ENCODE measurements at regions not wholly inside any gene's neighbourhood (a gene's known extent, or its start where the extent isn't known, plus 50 kb on each side); places are given as distances from the start of the nearest gene placed in this dataset.

DNA sequence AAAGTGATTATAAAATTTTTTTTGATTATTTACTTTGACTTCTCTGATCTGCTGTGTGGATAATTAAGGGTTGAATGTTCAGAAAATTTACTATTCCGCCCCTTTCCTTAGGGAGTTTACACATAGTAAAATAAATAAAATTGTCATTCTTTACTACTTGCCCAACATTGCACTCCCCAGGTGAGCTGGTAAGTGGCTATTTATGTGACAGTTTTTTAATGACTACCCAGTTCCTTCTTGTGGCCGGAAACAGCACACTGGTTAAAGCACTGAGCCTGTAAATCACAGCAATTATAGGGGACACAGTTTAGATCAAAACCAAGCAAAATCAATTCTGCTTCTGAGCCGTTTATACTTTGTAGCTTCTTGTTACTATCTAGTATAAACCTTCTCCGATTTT lies 158.1 kb downstream of the FHIP1A start:
- Histone ChIP-seq H3K36me3 (replicated peaks; ENCODE audit: low read depth, low read length) (no peaks in the 10 kb centered on the region), H3K9me3 (ENCODE audit: insufficient read depth, low read length) (no peaks in the 10 kb centered on the region), H3K9ac (ENCODE audit: low read length) (no peak overlapping the region), H4K20me1 (ENCODE audit: insufficient read depth, low read length) (no peaks in the 10 kb centered on the region), H3K79me2 (ENCODE audit: low read length) (no peaks in the 10 kb centered on the region), H3K4me2 (ENCODE audit: low read length) (peak overlapping the region; percentile 39), H3K27ac (ENCODE audit: low read length) (no peak overlapping the region), H3K4me1 (ENCODE audit: low read length) (peaks cover 12% of the 10 kb centered on the region), H2AFZ (ENCODE audit: low read depth, low read length) (no peak overlapping the region), H3K27me3 (ENCODE audit: low read depth, low read length) (peaks cover 46% of the 10 kb centered on the region), H3K4me3 (ENCODE audit: low read length) (no peak overlapping the region)
- TF ChIP-seq, protein P1, sequence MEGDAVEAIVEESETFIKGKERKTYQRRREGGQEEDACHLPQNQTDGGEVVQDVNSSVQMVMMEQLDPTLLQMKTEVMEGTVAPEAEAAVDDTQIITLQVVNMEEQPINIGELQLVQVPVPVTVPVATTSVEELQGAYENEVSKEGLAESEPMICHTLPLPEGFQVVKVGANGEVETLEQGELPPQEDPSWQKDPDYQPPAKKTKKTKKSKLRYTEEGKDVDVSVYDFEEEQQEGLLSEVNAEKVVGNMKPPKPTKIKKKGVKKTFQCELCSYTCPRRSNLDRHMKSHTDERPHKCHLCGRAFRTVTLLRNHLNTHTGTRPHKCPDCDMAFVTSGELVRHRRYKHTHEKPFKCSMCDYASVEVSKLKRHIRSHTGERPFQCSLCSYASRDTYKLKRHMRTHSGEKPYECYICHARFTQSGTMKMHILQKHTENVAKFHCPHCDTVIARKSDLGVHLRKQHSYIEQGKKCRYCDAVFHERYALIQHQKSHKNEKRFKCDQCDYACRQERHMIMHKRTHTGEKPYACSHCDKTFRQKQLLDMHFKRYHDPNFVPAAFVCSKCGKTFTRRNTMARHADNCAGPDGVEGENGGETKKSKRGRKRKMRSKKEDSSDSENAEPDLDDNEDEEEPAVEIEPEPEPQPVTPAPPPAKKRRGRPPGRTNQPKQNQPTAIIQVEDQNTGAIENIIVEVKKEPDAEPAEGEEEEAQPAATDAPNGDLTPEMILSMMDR (IDR thresholded peaks at IDR 0.05; ENCODE audit: low read depth, low read length) = no peak; the same call in 1 of the 2 replicates
- TF ChIP-seq EZH2phosphoT487 (IDR thresholded peaks at IDR 0.05; ENCODE audit: low read depth) = no peak

DNA sequence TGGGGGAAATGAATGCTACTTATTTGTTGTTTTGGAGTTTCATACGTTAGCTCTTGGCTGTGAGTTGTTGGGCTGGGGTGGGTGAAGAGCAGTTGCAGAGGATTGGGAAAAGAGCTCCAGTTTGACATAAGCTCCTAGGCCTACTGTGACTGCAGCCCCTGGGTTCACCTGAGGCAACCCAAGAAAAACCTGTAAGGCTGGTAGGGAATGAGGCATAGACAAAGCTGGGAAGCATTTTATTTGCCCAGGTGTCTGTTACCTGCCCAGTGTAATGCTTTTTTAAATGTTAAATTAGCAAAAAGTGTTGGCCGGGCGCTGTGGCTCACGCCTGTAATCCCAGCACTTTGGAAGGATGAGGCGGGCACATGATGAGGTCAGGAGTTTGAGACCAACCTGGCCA lies 160.0 kb downstream of the FHIP1A start:
- H3K27me3 ChIP-seq (ENCODE audit: low read depth, low read length) = peaks cover 43% of the 10 kb centered on the region
- no peak overlapping the region for H2AFZ ChIP-seq (ENCODE audit: low read depth, low read length)
- no peak overlapping the region for H3K4me2 ChIP-seq (ENCODE audit: low read length)
- no peak overlapping the region for H3K27ac ChIP-seq (ENCODE audit: low read length)
- H3K4me1 ChIP-seq (ENCODE audit: low read length) = peaks cover 12% of the 10 kb centered on the region
- no peaks in the 10 kb centered on the region for H3K79me2 ChIP-seq (ENCODE audit: low read length)
- H3K9ac ChIP-seq (ENCODE audit: low read length) = no peak overlapping the region
- no peaks in the 10 kb centered on the region for H4K20me1 ChIP-seq (ENCODE audit: insufficient read depth, low read length)
- H3K36me3 ChIP-seq (replicated peaks; ENCODE audit: low read depth, low read length) = no peaks in the 10 kb centered on the region
- no peak for TF ChIP-seq EZH2phosphoT487 (IDR thresholded peaks at IDR 0.05; ENCODE audit: low read depth)
- TF ChIP-seq, protein P1 (IDR thresholded peaks at IDR 0.05; ENCODE audit: low read depth, low read length) = no peak
- H3K4me3 ChIP-seq (ENCODE audit: low read length) = no peak overlapping the region
- no peaks in the 10 kb centered on the region for H3K9me3 ChIP-seq (ENCODE audit: insufficient read depth, low read length)

DNA sequence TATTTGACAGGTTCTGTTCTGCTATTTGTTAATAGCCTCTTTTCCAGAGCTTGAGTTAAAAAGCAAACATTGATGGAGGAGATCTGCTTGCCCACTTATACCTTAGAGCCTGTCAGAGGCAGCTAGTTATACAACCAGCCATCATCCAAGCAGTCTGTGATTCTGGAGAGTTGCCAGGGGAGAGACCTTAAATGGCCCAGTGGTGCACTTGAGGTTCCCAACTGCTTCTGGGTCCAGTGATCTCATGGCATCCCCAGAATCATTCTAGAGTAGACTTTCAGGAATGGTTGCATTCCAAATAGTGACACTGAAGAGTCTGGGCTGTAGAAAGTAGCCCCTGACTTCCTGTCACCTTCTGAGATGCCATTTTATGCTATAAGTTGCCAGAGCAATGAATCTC lies 160.7 kb downstream of the FHIP1A start:
- peaks cover 12% of the 10 kb centered on the region for H3K4me1 ChIP-seq (ENCODE audit: low read length)
- no peaks in the 10 kb centered on the region for H4K20me1 ChIP-seq (ENCODE audit: insufficient read depth, low read length)
- H3K4me2 ChIP-seq (ENCODE audit: low read length) = no peak overlapping the region
- H3K27me3 ChIP-seq (ENCODE audit: low read depth, low read length) = peaks cover 37% of the 10 kb centered on the region
- H3K9ac ChIP-seq (ENCODE audit: low read length) = no peak overlapping the region
- H3K27ac ChIP-seq (ENCODE audit: low read length) = no peak overlapping the region
- H3K4me3 ChIP-seq (ENCODE audit: low read length) = no peak overlapping the region
- no peak overlapping the region for H2AFZ ChIP-seq (ENCODE audit: low read depth, low read length)
- TF ChIP-seq, protein P1 (IDR thresholded peaks at IDR 0.05; ENCODE audit: low read depth, low read length) = no peak
- TF ChIP-seq EZH2phosphoT487 (IDR thresholded peaks at IDR 0.05; ENCODE audit: low read depth) = no peak
- H3K9me3 ChIP-seq (ENCODE audit: insufficient read depth, low read length) = no peaks in the 10 kb centered on the region
- H3K36me3 ChIP-seq (replicated peaks; ENCODE audit: low read depth, low read length) = no peaks in the 10 kb centered on the region
- no peaks in the 10 kb centered on the region for H3K79me2 ChIP-seq (ENCODE audit: low read length)

DNA sequence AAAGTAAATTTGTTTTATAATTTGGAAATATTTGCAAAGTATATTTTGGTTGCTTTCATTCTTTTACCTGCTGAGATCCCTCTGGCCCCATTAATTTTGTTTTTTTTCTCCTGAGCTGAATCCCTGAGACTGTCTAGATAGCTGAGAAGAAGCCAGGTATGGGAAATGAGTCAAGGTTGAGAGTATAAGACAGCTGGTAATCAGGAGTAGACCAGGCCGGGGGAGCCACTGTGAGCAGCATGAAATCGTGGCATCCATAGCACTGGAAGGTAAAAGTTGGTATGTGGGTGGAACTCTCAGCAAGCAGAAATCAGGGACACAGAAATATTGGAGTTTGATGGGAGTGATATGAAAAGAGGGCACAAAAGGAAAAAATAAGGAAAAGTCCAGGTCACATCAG lies 164.5 kb downstream of the FHIP1A start:
- Histone ChIP-seq H3K4me2 (ENCODE audit: low read length) (no peak overlapping the region), H3K9me3 (ENCODE audit: insufficient read depth, low read length) (no peaks in the 10 kb centered on the region), H3K27ac (ENCODE audit: low read length) (no peak overlapping the region)

More for the DNA sequence above, 164.5 kb downstream of the FHIP1A start:
- Histone ChIP-seq H4K20me1 (ENCODE audit: insufficient read depth, low read length) (no peaks in the 10 kb centered on the region), H2AFZ (ENCODE audit: low read depth, low read length) (no peak overlapping the region), H3K79me2 (ENCODE audit: low read length) (no peaks in the 10 kb centered on the region), H3K4me3 (ENCODE audit: low read length) (no peak overlapping the region), H3K36me3 (replicated peaks; ENCODE audit: low read depth, low read length) (no peaks in the 10 kb centered on the region), H3K9ac (ENCODE audit: low read length) (no peak overlapping the region), H3K27me3 (ENCODE audit: low read depth, low read length) (peaks cover 12% of the 10 kb centered on the region), H3K4me1 (ENCODE audit: low read length) (no peaks in the 10 kb centered on the region)
- TF ChIP-seq, protein P1 (IDR thresholded peaks at IDR 0.05; ENCODE audit: low read depth, low read length) = no peak
- TF ChIP-seq EZH2phosphoT487 (IDR thresholded peaks at IDR 0.05; ENCODE audit: low read depth) = no peak
